RWPE2 (cell line): ENCODE measurements at regions not wholly inside any gene's neighbourhood (a gene's known extent, or its start where the extent isn't known, plus 50 kb on each side); places are given as distances from the start of the nearest gene placed in this dataset.

Experiments used
- ATAC-seq: fragments of 200-7000 bp; cut with Tn5 transposase; 3 replicates; pipeline ENCODE4 v1.9.1; 2021; ENCODE audit warnings: low read depth
- DNase-seq: peaks from one replicate; pipeline ENCODE4 v3.0.0-alpha.2; 2020; ENCODE audit warnings: low spot score
- H3K27ac ChIP-seq: fragments of 450-650 bp; 2 replicates; pipeline ENCODE4 v1.5.1; 2017; ENCODE audit warnings: mild to moderate bottlenecking; ENCODE audit not compliant: poor library complexity, severe bottlenecking
- H3K27me3 ChIP-seq: fragments of 250-450 bp; sonication (Bioruptor Pico); 2 replicates; pipeline ENCODE4 v1.5.1; 2021; ENCODE audit warnings: mild to moderate bottlenecking, moderate library complexity; ENCODE audit not compliant: insufficient read depth, poor library complexity, severe bottlenecking
- H3K36me3 ChIP-seq: fragments of 250-450 bp; sonication (Bioruptor Pico); 2 replicates; pipeline ENCODE4 v1.5.1; 2020; ENCODE audit warnings: low read depth, mild to moderate bottlenecking, moderate library complexity
- H3K4me1 ChIP-seq: fragments of 250-450 bp; sonication (Bioruptor Pico); 2 replicates; pipeline ENCODE4 v1.5.1; 2021; ENCODE audit warnings: mild to moderate bottlenecking, moderate library complexity; ENCODE audit not compliant: insufficient read depth, poor library complexity, severe bottlenecking
- H3K4me3 ChIP-seq: fragments of 250-450 bp; sonication (Bioruptor Pico); 2 replicates; pipeline ENCODE4 v1.5.1; 2021; ENCODE audit warnings: mild to moderate bottlenecking, moderate library complexity; ENCODE audit not compliant: severe bottlenecking
- H3K9me3 ChIP-seq: fragments of 250-450 bp; sonication (Bioruptor Pico); 2 replicates; pipeline ENCODE4 v1.5.1; 2021; ENCODE audit warnings: mild to moderate bottlenecking, moderate library complexity; ENCODE audit not compliant: severe bottlenecking
- TF ChIP-seq, protein P1 (sequence below): fragments of 450-650 bp; IDR thresholded peaks from one replicate; pipeline ENCODE4 v1.5.1; 2017; ENCODE audit warnings: mild to moderate bottlenecking, moderate library complexity; ENCODE audit not compliant: poor library complexity, severe bottlenecking

DNA sequence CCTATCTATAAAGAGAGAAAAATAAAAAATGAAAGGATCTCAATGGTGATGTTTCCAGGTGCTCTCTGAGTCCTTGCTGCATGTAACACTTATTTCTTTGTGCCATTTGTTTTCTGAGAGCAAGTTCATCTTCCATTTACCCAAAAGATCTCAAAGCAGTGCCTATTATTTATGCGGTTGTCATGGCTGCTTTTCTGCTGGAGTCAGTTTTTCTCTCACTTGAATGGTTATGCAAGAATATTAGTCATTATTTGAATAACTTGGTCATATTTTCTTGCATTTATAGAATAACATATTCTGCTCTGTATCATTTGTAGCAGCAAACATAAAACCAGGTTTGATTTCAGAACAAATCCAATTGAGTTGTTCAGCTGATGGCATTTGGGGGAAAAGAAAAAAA, 141.8 kb upstream of the G2E3 start:
- H3K36me3 ChIP-seq = no peaks in the 10 kb centered on the region
- TF ChIP-seq, protein P1, sequence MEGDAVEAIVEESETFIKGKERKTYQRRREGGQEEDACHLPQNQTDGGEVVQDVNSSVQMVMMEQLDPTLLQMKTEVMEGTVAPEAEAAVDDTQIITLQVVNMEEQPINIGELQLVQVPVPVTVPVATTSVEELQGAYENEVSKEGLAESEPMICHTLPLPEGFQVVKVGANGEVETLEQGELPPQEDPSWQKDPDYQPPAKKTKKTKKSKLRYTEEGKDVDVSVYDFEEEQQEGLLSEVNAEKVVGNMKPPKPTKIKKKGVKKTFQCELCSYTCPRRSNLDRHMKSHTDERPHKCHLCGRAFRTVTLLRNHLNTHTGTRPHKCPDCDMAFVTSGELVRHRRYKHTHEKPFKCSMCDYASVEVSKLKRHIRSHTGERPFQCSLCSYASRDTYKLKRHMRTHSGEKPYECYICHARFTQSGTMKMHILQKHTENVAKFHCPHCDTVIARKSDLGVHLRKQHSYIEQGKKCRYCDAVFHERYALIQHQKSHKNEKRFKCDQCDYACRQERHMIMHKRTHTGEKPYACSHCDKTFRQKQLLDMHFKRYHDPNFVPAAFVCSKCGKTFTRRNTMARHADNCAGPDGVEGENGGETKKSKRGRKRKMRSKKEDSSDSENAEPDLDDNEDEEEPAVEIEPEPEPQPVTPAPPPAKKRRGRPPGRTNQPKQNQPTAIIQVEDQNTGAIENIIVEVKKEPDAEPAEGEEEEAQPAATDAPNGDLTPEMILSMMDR = no peak
- no peak for DNase-seq
- H3K4me1 ChIP-seq = no peaks in the 10 kb centered on the region
- 0 out of 3 replicates have a peak, but pooled peaks have one; percentile 36 for ATAC-seq
- no peaks in the 10 kb centered on the region for H3K27me3 ChIP-seq
- no peaks in the 10 kb centered on the region for H3K9me3 ChIP-seq
- no peak overlapping the region for H3K4me3 ChIP-seq
- H3K27ac ChIP-seq = no peak overlapping the region

DNA sequence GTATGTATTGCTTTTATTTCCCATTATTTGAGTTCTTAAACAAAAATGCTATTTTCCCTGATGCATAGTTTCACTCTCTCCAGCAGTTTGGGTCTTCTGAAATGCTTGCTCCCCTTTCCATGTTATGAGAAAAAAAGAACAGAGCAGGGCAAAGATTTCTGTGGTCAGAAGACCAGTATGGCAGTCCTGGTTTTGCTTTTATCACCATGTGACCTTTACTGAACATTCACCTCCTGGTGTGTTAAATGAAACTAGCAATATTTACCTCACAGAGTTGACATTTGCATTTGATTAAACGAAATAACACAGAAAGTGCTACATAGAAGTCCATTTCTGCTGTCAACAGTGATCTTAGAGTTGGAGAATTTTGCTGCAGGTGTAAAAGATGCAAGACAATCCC, 141.0 kb upstream of the G2E3 start:
- H3K4me3 ChIP-seq = no peak overlapping the region
- DNase-seq (no peak), ATAC-seq (no peak)
- no peaks in the 10 kb centered on the region for H3K36me3 ChIP-seq
- H3K27me3 ChIP-seq = no peaks in the 10 kb centered on the region
- TF ChIP-seq, protein P1 = no peak
- H3K9me3 ChIP-seq = no peaks in the 10 kb centered on the region
- H3K4me1 ChIP-seq = no peaks in the 10 kb centered on the region
- H3K27ac ChIP-seq = no peak overlapping the region

DNA sequence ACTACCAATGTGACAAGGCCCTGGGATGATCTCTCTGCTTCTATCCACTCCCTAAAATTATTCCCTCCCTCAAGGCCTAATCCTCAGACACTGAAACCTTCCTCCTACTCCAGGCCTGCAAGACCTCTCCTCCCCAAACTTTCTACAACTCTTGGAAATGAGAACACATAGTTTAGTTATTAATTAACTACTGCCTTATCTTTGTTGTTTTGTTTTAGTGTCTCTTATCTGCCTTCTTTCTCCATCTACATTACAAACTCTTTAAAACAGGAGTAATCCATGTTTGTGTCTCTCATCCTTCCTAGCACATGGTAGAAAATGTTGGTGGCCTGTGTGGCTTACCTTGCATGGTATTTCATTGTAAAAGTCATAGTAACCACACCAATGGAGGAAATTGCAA, 139.9 kb upstream of the G2E3 start:
- no peak overlapping the region for H3K27ac ChIP-seq
- H3K4me3 ChIP-seq = no peak overlapping the region
- no peak for DNase-seq
- H3K4me1 ChIP-seq = no peaks in the 10 kb centered on the region
- H3K9me3 ChIP-seq = no peaks in the 10 kb centered on the region
- peaks cover 3% of the 10 kb centered on the region for H3K27me3 ChIP-seq
- TF ChIP-seq, protein P1 = no peak
- no peaks in the 10 kb centered on the region for H3K36me3 ChIP-seq
- ATAC-seq = no peak

DNA sequence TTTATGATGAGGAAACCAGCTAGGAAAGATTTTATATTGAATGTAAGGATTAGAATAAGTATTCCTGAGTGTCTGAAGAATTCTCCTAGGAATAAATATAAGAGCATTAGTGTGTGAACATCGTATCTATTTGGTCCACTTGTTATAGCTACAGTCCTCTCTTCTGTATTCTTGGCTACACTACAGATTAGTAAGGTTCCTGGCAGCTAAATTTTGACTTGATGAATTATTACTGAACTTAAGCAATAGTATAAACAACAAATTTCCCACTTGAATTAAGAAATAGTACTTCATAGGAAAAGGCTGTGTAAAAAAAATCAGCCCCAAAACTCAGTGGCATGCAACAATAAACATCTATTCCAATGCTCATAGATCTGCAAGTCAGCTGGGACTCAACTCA, 138.4 kb upstream of the G2E3 start:
- ATAC-seq (no peak), DNase-seq (no peak)
- Histone ChIP-seq H3K4me1 (no peaks in the 10 kb centered on the region), H3K36me3 (no peaks in the 10 kb centered on the region), H3K27ac (no peak overlapping the region), H3K27me3 (peaks cover 3% of the 10 kb centered on the region), H3K4me3 (no peak overlapping the region), H3K9me3 (no peaks in the 10 kb centered on the region)
- TF ChIP-seq, protein P1 = no peak

DNA sequence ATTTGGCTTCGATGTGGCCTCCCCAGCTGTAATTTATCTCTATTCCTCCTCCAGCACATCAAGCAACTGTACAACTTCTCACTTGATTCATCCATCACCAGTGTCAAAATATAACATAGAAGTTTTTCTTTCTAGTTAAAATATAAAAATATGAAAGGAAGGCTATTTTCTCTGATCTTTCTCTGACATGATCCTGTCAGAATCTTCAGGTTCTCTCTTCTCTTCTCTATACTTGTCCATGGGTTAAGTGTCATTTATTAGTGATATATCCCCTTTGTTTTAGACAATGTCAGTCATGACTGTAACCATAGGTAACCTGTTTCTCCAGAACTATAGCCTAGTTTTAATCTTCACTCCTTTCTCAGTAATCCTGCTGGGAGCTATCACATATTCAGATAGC, 132.5 kb upstream of the G2E3 start:
- H3K27ac ChIP-seq = no peak overlapping the region
- TF ChIP-seq, protein P1 = no peak
- no peaks in the 10 kb centered on the region for H3K4me1 ChIP-seq
- no peaks in the 10 kb centered on the region for H3K9me3 ChIP-seq
- H3K36me3 ChIP-seq = no peaks in the 10 kb centered on the region
- ATAC-seq (no peak), DNase-seq (no peak)
- H3K4me3 ChIP-seq = no peak overlapping the region
- peaks cover 6% of the 10 kb centered on the region for H3K27me3 ChIP-seq
